Activated naive CD8-positive, alpha-beta T cell treated with anti-CD3 and anti-CD28 coated beads, Interleukin-2, amount 50 U/mL, for 16 hours (primary cell): ENCODE measurements at regions not wholly inside any gene's neighbourhood (a gene's known extent, or its start where the extent isn't known, plus 50 kb on each side); places are given as distances from the start of the nearest gene placed in this dataset.
"Not testable (repeated sequence)": the region's sequence is repeated elsewhere in the genome, so short reads cannot be mapped to it uniquely, and the experiment has no call there.

Source experiments
- DNase-seq: peaks from one replicate; pipeline ENCODE4 v3.0.0-alpha.2; 2020; ENCODE audit warnings: low read depth, low spot score

DNA sequence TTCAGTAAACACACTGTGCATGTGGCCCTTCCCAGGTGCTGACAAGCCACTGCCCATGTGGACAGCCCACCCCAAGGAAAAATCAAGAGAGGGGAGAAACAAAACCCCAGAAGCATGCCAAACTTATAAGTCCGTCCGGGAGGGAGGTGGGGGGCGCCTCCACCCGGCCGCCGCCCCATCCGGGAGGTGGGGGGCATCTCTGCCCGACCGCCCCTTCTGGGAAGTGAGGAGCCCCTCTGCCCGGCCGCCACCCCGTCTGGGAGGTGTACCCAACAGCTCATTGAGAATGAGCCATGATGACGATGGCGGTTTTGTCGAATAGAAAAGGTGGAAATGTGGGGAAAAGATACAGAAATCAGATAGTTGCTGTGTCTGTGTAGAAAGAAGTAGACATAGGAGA, 53.8 kb upstream of the C2CD4B start:
- no peak for DNase-seq

DNA sequence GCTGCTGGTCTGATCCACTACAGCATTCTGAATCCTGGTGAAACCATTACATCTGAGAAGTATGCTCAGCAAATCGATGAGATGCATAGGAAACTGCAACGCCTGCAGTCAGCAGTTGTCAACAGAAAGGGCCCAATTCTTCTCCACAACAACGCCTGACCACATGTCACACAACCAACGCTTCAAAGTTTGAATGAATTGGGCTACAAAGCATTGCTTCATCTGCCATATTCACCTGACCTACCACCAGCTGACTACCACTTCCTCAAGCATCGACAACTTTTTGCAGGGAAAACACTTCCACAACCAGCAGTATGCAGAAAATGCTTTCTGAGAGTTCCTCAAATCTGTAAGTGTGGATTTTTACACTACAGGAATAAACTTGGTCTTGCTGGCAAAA, 54.7 kb upstream of the C2CD4B start:
- no peak for DNase-seq

DNA sequence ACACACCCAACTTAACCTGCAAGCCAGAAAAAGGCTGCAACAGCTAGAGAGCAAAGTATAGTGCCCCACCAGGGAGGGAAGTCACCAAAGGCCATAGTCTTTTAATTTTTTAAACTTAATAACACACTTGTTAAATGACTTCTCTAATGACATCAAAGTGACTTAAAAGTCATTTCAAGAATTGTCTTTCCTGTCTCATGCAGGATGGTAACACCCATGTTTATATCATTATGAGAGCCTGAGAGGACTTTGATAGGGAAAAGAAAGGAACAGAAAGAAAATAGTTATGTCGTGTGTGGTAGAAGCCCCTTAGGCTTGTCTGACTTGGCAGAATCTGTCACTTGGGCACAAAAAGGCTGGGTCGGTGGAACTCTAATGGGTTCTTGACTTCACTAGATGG, 57.9 kb upstream of the C2CD4B start:
- no peak for DNase-seq

DNA sequence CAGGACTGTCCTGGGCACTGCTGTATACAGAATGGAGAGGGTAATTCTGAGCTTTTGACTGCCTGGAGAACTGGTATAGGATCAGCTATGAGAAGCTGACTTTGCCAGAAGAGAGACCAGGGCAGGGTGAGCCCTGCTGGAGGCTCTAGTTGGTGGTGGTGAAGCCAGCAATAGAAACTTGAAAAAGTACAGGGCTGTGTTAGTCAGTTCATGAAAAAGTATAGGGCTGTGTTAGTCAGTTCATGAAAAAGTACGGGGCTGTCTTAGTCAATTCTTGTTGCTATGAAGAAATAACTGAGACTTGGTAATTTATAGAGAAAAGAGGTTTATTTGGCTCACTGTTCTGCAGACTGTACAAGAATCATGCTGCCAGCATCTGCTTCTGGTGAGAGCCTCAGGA, 63.5 kb upstream of the C2CD4B start:
- DNase-seq: no peak

DNA sequence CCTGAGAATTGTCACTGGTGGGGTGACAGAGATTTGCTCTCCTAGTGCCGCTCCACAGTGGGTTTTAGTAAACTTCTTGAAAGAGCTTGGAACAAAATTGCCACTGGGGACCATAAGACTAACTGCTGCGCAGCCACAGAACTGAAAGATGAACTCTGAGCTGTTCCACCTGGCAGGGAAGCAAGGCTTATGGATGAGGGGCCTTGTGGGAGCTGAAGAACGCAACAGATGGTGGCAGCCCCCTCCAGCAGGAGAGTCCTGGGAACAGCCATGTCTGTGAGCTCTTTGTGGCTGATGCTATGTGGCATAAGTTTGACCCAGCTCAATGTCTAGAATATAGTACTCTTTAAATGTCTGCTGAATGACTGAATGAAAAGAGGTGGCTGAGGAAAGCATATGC, 66.8 kb upstream of the C2CD4B start:
- no peak for DNase-seq

DNA sequence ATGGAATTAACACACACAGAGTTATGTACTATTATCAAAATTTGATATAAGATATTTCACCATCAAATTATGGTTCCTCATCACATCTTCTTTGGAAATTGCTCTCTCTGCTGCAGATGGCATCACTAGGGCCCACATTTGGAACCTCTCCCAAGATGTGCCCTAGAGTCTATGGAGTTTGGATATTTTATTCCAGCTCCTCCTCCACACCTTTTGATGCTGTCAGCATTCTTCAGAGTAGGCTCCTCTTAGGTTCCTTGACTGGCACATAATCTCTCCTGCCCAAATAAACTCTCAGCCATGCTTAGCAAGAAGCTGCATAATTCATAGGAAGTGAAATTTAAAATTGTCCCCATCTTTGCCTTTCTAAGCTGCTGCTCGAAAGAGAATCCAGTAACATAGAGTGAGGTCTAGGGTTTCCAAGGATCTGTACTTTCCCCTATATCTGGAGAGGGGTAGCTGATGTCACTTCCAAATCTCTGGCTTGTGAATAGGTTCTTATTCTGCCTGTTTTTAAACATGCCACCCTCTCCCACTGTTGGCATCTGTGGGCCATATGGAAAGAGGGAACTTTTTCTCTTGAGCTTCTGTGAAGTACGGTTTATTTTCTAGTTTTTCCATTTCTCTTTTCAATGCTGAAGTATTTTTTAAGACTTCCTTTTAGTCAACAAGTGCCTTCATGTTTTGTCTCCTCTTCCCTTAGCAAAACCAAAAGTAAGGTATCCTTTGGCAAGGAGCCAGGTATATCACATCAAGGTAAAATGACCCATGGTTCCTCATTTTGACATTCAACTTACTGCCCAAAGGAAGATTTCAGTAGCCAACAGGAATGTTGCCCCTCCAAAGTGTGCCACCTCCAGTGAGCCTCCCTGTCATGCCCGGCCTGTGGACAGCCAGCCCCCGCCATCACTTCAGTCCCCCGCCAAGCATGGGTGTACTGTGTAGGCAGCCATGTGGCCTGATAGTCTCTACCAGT, 75.3 kb upstream of the C2CD4B start:
- no peak for DNase-seq

DNA sequence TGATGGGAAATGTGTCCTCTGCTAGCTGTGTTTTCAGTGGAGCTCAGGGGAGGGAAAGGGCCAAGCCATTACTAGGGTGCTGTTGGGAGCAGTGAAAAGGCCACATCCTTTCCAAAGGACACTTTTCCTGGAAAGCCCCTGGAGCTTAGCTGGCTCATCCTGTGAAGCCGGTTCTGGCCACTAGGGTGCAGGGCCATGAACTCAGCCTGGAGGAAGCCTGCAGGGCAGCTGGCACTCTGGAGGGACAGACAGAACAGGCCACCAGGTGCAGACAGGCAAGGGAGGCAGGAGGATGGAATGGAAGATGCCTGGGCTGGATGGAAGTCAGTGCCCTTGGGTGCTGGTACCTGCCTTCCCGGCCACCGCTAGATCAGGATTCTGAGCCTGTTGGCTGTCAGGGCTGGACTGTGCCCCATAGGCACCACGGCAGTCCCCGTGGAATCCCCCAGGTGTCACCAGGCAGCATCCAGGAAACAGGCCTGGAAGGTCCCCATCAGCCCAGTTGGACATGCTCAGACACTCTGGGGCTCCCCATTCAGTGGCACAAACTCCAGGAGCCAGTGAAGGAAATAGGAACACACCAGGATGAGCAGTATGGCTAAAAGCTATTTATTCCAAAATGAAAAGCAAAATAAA, 76.2 kb upstream of the C2CD4B start:
- DNase-seq: no peak

DNA sequence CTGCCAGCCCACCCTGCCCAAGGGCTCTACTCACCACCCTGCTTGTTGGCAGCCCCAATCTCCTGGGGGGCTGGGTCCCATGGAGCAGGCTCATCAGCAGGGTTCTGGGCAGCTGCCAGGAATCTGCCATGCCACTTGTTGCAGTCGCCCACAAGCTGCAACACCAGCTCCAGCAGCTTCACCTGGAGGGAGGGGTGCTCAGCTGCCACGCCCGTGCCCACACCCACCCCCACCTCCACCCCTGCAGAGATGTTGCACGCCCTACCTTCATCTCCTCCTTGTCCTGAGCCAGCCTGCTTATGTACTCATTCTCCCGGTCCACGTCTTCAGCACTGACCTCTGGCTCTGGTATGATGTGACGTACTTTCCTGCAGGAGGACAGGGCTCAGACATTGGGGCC, 77.9 kb upstream of the C2CD4B start:
- DNase-seq: no peak

DNA sequence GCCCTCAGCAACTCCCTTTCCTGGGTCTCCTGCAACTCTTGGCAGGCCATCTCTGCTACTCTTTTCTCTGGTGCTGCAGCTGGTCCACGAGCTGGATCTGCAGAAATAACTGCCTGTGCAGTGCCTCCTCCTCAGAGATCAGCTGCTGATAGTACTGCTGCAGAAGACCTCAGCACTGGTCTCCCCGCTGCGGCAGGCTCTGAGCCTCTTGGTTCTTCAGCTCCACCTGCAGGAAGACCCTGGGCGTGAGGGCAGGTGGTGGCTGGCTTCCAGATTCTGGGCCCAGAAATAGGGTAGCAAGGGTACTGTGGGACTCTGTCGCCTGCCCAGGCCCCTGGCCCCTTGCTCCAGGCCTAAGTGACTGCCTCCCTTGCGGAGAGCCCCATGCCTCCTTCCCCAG, 79.7 kb upstream of the C2CD4B start:
- no peak for DNase-seq

DNA sequence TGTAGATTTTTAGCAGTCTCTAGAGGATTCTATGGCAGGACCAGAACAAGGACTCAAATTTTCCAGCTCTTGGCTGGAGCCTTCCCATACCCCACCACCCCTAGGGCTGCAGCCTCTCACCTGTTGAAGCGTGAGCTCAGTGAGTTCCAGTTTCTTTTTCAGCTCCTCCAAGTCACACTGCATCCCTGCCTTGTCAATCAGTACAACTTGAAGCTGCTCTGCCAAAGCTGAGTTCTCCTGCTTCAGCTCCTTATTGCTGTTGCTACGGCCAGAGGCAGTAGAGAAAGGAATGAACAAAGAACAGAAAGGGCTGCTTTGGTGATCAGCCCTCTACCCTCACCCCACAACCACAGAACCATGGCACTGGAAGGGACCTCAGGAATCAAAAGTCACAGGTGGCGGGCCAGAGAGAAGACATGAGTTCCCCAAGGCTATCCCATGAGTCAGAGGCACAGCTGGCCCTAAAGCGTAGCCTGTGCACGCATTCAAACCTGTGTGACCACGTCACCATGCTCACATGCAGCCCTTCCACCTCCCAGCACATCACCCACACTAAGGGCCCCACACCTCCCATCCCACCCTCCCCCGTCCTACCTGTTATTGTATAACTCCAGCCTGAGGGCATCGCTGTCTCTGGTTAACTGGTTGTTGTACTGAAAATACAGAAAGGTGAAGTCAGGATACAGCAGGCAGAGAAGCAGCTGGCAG, 83.3 kb upstream of the C2CD4B start:
- DNase-seq: no peak

DNA sequence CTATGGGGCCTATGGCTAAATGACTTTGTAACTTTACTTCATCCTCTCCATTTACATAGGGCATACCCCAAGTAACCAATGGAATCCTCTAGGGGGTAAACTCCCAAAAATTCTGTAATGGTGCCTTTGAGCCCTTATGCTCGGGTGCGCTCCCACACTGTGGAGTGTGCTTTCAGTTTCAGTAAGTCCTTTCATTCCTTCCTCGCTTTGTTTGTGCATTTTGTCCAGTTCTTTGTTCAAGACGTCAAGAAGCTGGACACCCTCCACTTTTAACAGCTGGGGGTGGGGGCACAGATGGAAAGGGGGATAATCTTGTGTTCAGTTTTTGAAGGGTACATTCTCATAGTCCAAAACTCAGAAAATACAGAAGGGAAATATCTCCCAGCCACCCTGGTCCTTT, 84.4 kb upstream of the C2CD4B start:
- no peak for DNase-seq

DNA sequence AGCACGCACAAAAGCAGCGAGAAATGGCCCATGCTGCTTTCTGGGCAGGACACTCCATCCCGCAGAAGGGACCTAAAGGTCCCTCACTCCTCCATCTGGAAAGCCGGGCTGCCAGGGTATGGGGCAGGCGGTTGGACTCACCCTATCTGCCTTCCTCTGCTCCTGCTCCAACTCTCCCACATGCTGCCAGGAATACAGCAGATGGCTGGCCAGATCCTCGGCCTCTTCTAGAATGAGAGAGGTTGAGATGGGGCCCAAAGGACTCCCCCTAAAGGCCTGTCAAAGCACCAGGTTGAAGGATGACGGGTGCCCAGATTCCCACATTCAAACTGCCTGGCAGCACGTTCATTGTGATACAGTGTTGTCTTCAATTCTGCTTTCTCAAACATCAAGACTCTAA, 85.1 kb upstream of the C2CD4B start:
- DNase-seq: no peak

DNA sequence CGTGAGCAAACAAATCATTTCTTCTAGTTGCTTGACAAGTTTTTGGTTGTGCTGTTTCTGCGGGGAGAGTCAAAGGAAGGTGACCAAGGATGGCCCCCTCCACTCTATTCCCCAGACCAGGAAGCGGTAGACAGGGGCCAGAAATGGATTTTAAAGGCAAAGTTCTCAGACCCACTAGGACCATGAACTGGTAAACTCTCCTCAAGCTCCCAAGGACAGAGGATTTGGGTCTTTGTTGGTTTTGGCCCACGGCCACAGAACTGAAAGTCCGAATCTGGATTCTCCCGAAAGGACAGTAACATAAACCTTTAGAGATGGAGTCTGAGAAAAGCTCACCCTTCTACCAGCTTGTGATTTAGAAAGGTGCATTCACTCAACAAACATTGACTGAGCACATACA, 85.9 kb upstream of the C2CD4B start:
- no peak for DNase-seq

DNA sequence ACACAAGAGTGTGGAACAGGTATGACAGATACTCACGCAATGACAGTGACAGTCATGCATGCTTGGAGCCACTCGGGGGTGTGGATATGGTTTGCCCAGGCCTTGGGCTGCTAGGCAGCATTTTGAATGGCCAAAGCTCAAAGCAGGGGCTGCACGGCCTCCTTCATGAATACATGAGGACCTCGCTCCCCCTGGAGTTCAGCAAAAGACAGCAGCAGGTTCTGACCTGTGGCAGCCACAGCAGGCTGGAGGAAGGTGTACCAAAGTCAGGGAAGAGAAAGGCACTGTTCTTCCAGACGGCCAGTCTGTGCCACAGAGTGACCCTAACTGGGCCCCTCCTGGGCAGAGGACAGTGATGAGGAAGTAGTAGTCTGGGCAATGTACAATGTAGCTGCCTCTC, 88.2 kb upstream of the C2CD4B start:
- DNase-seq: no peak

DNA sequence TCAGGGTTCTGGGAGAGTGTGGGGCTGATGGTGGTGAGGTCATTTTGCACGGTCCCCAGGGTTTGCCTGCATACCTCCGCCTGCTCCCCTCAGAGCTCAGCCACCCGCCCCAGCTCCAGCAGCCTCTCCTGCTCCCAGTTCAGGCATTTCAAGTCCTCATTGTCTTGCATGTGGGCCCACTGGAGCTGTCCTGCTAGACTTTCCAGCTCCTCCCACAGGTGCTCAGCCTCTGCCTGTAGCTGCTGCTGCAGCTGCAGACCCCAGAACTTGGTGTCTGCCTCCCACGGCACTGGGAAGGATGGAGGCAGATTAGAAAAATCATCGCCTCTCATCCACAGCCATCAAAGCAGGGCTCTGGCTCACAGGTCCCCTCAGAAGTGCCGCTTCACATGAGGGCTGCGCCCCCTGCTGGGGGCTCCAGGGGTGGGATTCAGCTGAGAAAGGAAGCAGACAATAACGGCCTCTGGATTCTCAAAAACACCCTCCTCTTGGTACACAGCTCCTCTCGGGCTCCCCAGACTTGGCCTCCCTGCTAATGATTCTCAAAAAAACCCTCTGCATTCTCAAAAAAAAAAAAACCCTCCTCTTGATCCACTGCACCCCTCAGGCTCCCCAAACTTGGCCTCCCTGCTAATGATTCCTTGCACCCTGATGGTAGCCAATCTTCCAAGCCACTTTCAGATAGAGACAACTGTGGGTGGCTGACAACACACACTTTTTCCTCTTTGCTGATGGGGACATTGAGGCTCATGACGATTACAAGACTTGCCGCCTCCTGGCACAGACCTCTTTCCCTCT, 89.3 kb upstream of the C2CD4B start:
- DNase-seq: no peak

DNA sequence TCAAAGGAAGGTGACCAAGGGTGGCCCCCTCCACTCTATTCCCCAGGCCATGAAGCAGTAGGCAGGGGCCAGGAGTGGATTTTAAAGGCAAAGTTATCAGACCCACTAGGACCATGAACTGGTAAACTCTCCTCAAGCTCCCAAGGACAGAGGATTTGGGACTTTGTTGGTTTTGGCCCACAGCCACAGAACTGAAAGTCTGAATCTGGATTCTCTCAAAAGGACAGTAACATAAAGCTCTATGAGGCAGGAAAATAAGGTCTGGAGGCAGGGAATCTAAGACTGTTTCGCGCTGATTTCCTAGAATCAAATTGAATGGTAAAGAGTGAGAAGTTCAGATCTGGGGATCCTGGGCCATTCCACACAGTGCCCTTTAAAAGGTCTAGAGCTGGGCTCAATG, 91.3 kb upstream of the C2CD4B start:
- not testable (repeated sequence) for DNase-seq

DNA sequence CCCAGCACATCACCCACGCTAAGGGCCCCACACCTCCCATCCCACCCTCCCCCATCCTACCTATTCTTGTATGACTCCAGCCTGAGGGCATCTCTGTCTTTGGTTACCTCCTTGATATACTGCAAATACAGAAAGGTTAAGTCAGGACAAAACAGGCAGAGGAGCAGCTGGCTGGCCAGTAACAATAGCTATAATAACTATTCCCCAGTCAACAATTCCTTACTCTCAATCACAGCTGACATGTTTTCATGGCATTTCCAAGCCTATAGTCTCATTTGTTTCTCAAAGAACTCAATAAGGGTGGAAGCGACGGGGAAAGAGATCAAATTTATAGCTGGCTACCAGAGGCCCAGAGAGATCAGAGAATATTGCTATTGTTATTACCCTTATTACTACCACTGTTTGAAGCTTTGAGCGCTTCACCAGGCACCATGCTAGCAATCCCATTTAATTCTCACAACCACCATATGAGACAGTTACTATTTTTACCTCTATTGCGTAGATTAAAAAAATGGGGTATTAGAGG, 93.0 kb upstream of the C2CD4B start:
- no peak for DNase-seq

DNA sequence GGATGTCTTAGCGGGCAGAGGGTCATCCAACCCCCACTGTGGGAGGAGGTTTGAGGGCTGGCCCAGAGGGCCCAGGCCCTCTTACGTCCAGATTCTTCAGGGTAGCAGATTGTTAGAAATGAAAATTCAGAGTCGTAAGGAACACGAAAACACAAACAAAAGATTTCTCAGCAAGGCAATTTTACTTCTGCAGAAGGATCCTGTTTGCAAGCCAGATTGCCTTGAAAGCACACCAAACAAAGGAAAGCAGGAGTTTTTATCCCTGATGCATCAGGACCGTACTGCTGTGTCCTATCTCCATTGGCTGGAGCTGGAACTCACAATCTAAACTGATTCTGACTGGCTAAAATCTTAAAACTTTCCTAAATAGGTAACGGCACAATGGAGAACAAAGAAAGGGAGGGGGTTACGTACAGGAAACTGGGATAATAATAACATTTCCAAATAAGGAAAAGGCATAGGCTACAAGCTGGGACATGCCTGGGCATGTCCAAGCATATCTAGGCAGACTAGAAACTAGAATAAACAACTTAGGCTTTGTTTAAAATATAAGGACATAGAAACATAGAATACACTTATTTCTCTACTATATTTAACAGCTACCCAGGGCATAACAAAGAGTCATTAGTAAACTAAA, 97.3 kb upstream of the C2CD4B start:
- DNase-seq: no peak

DNA sequence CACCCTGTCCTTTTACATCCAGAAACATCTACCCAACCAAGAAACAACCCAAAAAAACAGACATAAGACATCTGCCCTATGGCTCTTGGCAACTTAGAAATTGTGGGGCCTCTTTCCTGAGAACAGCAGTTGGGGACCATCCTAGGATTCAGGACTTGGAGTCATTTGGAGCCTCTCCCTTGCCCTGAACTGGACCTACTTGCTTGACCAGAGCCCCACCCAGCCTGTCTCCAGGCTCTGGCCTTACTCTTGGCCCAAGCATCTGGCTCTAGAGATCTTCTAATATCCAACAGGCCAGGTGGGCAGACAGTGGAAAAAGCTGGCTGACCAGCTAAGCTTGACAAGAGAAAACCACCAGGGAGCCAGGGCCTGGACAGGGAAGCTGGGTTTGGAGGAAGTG, 99.1 kb upstream of the C2CD4B start:
- DNase-seq: no peak

DNA sequence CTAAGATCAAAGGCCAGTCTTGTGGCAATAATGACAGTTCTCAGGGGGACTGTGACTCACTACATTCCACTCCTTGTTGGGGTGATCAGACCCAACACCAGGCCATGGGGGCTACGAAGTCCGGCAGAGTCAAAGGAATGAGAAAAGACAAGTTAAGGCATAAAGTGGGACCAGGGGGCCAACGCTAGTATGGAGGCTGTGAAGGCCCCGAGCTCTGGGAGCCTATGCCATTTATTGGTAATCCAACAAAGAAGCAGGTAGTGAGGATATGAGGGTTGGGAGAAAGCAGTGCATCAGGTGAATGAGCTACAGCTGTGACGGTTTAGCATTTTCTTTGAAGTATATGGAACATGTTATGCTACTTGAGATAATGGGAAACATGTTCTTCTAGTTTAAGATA, 104.4 kb upstream of the C2CD4B start:
- no peak for DNase-seq
